ENCODE measurements at regions not wholly inside any gene's neighbourhood (a gene's known extent, or its start where the extent isn't known, plus 50 kb on each side); places are given as distances from the start of the nearest gene placed in this dataset.
"Not testable (repeated sequence)": the region's sequence is repeated elsewhere in the genome, so short reads cannot be mapped to it uniquely, and the experiment has no call there.

DNA sequence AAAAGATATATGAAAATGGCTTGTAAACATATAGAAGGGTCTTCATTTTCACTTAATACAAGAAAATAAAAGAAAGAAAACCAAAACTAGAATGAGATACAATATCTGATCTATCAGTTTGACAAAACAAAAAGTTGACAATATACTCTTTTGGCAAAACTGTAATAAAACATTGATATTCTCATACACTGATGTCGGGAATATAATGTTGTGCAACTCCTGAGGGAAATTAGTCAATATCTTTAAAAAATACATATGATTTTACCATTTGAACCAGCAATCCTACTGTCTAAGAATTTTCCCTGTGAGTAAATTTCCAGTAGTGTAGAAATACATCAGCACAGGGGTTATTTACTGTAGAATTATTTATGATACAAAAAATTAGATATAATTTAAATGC, 336.1 kb upstream of the FSIP2 start:
- DNase-seq = no peak
- peaks cover 0 to 4% (median 0%) of the 10 kb centered on the region in 4 donors for H3K9me3 ChIP-seq
- no peaks in the 10 kb centered on the region for H3K27me3 ChIP-seq
- 74 to 92% (median 80%) methylated on average over 1 of the region's 1 CpG for WGBS, 5 donors
- TF ChIP-seq CTCF (IDR thresholded peaks at IDR 0.05) (no peak), POLR2AphosphoS5 (IDR thresholded peaks at IDR 0.05) (no peak), EP300 (IDR thresholded peaks at IDR 0.05) (no peak), POLR2A (IDR thresholded peaks at IDR 0.05) (no peak)
- intact Hi-C loops (cut with DNase I; ENCODE audit: low total_unique reads) = no loop called here
- no peak overlapping the region for H3K27ac ChIP-seq
- no peaks in the 10 kb centered on the region for H3K36me3 ChIP-seq
- H3K4me1 ChIP-seq = no peaks in the 10 kb centered on the region
- H3K4me3 ChIP-seq = no peak overlapping the region

GRCh38 chr2:185404578-185404977, 334.0 kb upstream of the FSIP2 start:
- no peak for DNase-seq
- no peak overlapping the region for H3K27ac ChIP-seq
- H3K4me3 ChIP-seq = no peak overlapping the region
- H3K36me3 ChIP-seq = no peaks in the 10 kb centered on the region
- TF ChIP-seq CTCF (IDR thresholded peaks at IDR 0.05) (no peak), POLR2A (IDR thresholded peaks at IDR 0.05) (no peak), POLR2AphosphoS5 (IDR thresholded peaks at IDR 0.05) (no peak), EP300 (IDR thresholded peaks at IDR 0.05) (no peak)
- no peaks in the 10 kb centered on the region for H3K27me3 ChIP-seq
- 13 to 29% (median 23%) methylated on average over 2 of the region's 2 CpGs for WGBS, 5 donors
- peaks cover 0 to 4% (median 0%) of the 10 kb centered on the region in 4 donors for H3K9me3 ChIP-seq
- H3K4me1 ChIP-seq = no peaks in the 10 kb centered on the region
- intact Hi-C loops (cut with DNase I; ENCODE audit: low total_unique reads) = no loop called here

DNA sequence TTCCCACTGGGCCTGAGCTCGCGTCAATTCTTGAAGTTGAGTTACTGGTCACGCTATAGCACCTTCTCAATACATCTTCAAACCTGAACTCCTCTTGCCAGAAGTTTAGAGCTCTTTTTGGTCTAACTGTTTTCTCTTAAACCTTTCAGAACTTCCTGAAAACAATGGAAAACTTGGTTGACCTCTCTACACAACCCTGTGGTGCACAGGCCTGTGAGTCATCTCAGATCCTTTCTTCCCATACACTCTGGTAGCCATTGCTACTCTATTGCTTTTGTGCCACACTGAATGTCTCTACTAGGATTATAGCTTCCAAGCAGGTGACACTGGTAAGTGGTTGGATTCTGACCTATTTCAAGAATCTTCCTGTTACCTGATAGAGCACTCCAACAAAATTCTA, 321.5 kb upstream of the FSIP2 start:
- WGBS, 5 donors = 91 to 97% (median 95%) methylated on average over 3 of the region's 3 CpGs
- intact Hi-C loops (cut with DNase I; ENCODE audit: low total_unique reads) = no loop called here
- H3K4me1 ChIP-seq = no peaks in the 10 kb centered on the region
- no peaks in the 10 kb centered on the region for H3K36me3 ChIP-seq
- DNase-seq = no peak
- no peak overlapping the region for H3K27ac ChIP-seq
- no peaks in the 10 kb centered on the region for H3K9me3 ChIP-seq
- no peaks in the 10 kb centered on the region for H3K27me3 ChIP-seq
- H3K4me3 ChIP-seq = no peak overlapping the region
- TF ChIP-seq CTCF (IDR thresholded peaks at IDR 0.05) = no peak
- TF ChIP-seq EP300 (IDR thresholded peaks at IDR 0.05) = no peak
- no peak for TF ChIP-seq POLR2AphosphoS5 (IDR thresholded peaks at IDR 0.05)
- TF ChIP-seq POLR2A (IDR thresholded peaks at IDR 0.05) = no peak

GRCh38 chr2:185417688-185418087, 320.9 kb upstream of the FSIP2 start:
- Histone ChIP-seq H3K27me3 (no peaks in the 10 kb centered on the region), H3K9me3 (no peaks in the 10 kb centered on the region), H3K4me1 (no peaks in the 10 kb centered on the region), H3K4me3 (no peak overlapping the region), H3K27ac (no peak overlapping the region), H3K36me3 (no peaks in the 10 kb centered on the region)
- TF ChIP-seq POLR2A (IDR thresholded peaks at IDR 0.05) (no peak), POLR2AphosphoS5 (IDR thresholded peaks at IDR 0.05) (no peak), EP300 (IDR thresholded peaks at IDR 0.05) (no peak), CTCF (IDR thresholded peaks at IDR 0.05) (no peak)
- intact Hi-C loops (cut with DNase I; ENCODE audit: low total_unique reads) = no loop called here
- no peak for DNase-seq

DNA sequence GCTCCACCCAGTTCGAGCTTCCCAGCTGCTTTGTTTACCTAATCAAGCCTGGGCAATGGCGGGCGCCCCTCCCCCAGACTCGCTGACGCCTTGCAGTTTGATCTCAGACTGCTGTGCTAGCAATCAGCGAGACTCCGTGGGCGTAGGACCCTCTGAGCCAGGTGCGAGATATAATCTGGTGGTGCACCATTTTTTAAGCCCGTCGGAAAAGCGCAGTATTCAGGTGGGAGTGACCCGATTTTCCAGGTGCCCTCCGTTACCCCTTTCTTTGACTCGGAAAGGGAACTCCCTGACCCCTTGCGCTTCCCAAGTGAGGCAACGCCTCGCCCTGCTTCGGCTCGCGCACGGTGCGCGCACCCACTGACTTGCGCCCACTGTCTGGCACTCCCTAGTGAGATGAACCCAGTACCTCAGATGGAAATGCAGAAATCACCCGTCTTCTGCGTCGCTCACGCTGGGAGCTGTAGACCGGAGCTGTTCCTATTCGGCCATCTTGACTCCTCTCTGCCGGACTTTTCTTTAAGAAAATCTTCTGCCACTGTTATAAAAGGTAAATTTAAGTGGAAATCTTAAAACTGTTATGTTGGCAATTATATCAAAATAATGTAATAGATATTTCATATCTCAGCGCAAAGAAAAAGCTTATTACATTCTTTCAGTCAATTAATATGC, 313.5 kb upstream of the FSIP2 start:
- H3K4me1 ChIP-seq; intact Hi-C loops (cut with DNase I; ENCODE audit: low total_unique reads); DNase-seq; H3K36me3 ChIP-seq; H3K9me3 ChIP-seq; H3K27me3 ChIP-seq; H3K27ac ChIP-seq: not testable (repeated sequence)
- peak overlapping the region in 1 of 4 donors; percentile 32 for H3K4me3 ChIP-seq
- 70 to 88% (median 75%) methylated on average over 27 to 33 of the region's 33 CpGs for WGBS, 5 donors

Measured in stomach (tissue), 8 donors.